HCT116 (cell line): ENCODE measurements at regions not wholly inside any gene's neighbourhood (a gene's known extent, or its start where the extent isn't known, plus 50 kb on each side); places are given as distances from the start of the nearest gene placed in this dataset.

Experiments
- EZH2 ChIP-seq: fragments of 200-600 bp; sonication (generic); IDR thresholded peaks from 2 replicates; pipeline ENCODE4 v1.6.1; 2017; ENCODE audit warnings: antibody characterized with exemption, mixed run types
- EZH2phosphoT487 ChIP-seq: fragments of 200-600 bp; IDR thresholded peaks from 2 replicates; pipeline ENCODE4 v1.6.1; 2018; ENCODE audit warnings: antibody characterized with exemption, borderline replicate concordance
- JUND ChIP-seq: IDR thresholded peaks from 2 replicates; pipeline ENCODE4 v1.6.1; 2012
- POLR2A ChIP-seq: IDR thresholded peaks from 2 replicates; pipeline ENCODE4 v1.7.0; 2011; ENCODE audit warnings: borderline replicate concordance; ENCODE audit not compliant: insufficient read depth, insufficient read length; ENCODE audit errors: extremely low read depth
- POLR2AphosphoS5 ChIP-seq: IDR thresholded peaks from 2 replicates; pipeline ENCODE4 v1.6.1; 2011; ENCODE audit warnings: mild to moderate bottlenecking, low read depth, low read length, moderate library complexity
- SIN3A ChIP-seq: IDR thresholded peaks from 2 replicates; pipeline ENCODE4 v1.6.1; 2012; ENCODE audit warnings: low read depth
- SRF ChIP-seq: IDR thresholded peaks from 2 replicates; pipeline ENCODE4 v1.6.1; 2012; ENCODE audit warnings: low read depth
- TCF7L2 ChIP-seq: IDR thresholded peaks from 2 replicates; pipeline ENCODE4 v1.7.0; 2011; ENCODE audit warnings: borderline replicate concordance, inconsistent platforms; ENCODE audit not compliant: insufficient read depth, insufficient read length; ENCODE audit errors: extremely low read depth
- YY1 ChIP-seq: IDR thresholded peaks from 2 replicates; pipeline ENCODE4 v1.6.1; 2011; ENCODE audit warnings: low read length, low read depth, moderate library complexity, mild to moderate bottlenecking; ENCODE audit not compliant: insufficient replicate concordance; ENCODE audit errors: extremely low read depth
- TF ChIP-seq, protein P1 (sequence below), 3 experiments: fragments of 200-600 bp in 1 of 3; sonication (generic) in 1 of 3; IDR thresholded peaks in 2 of 3; conservative IDR thresholded peaks in 1 of 3; 2 replicates each; pipeline ENCODE4 v1.5.1; 2012 to 2017; ENCODE audit warnings: low read depth in 2 of 3, low read length in 2 of 3, antibody characterized with exemption in 1 of 3, borderline replicate concordance in 1 of 3, control low read depth in 1 of 3, mild to moderate bottlenecking in 1 of 3, mixed read lengths in 1 of 3, mixed run types in 1 of 3, moderate library complexity in 1 of 3; ENCODE audit not compliant: insufficient read depth in 1 of 3
- TF ChIP-seq, protein P2 (sequence below): IDR thresholded peaks from 2 replicates; pipeline ENCODE4 v1.6.1; 2012

DNA sequence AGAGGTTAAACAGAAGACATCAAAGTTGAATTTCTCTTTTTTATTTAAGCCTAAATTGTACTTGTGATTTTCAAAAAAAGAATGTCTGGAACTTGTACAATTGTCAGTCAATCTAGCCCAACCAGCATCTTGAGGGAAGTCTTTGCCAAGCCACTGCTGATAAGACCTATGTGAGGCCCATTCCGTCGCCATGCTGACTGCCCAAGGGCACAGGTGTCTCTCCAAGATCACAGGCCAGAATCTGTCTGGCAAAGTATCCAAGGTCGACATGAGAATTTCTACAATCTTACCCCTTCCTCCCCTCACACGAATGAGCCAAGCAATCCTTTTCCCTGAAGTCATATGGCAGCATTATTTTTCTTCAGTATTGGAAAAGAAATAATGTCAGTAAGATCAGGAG is 614.5 kb downstream of the CBLN4 start:
- TF ChIP-seq, protein P1, sequence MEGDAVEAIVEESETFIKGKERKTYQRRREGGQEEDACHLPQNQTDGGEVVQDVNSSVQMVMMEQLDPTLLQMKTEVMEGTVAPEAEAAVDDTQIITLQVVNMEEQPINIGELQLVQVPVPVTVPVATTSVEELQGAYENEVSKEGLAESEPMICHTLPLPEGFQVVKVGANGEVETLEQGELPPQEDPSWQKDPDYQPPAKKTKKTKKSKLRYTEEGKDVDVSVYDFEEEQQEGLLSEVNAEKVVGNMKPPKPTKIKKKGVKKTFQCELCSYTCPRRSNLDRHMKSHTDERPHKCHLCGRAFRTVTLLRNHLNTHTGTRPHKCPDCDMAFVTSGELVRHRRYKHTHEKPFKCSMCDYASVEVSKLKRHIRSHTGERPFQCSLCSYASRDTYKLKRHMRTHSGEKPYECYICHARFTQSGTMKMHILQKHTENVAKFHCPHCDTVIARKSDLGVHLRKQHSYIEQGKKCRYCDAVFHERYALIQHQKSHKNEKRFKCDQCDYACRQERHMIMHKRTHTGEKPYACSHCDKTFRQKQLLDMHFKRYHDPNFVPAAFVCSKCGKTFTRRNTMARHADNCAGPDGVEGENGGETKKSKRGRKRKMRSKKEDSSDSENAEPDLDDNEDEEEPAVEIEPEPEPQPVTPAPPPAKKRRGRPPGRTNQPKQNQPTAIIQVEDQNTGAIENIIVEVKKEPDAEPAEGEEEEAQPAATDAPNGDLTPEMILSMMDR (IDR thresholded peaks at IDR 0.05 in 2 of 3, conservative IDR thresholded peaks at IDR 0.05 in 1 of 3; ENCODE audit: borderline replicate concordance in 1 of 3, insufficient read depth in 1 of 3, low read depth in 2 of 3, low read length in 2 of 3), result no peak
- TF ChIP-seq SIN3A, result no peak
- TF ChIP-seq, protein P2, sequence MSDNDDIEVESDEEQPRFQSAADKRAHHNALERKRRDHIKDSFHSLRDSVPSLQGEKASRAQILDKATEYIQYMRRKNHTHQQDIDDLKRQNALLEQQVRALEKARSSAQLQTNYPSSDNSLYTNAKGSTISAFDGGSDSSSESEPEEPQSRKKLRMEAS, result no peak
- no peak for TF ChIP-seq JUND
- no peak for TF ChIP-seq POLR2A
- no peak for TF ChIP-seq EZH2
- no peak for TF ChIP-seq YY1
- no peak for TF ChIP-seq TCF7L2
- TF ChIP-seq POLR2AphosphoS5, result no peak
- TF ChIP-seq SRF, result no peak
- no peak for TF ChIP-seq EZH2phosphoT487
